KG1 (cell line): ENCODE measurements at regions not wholly inside any gene's neighbourhood (a gene's known extent, or its start where the extent isn't known, plus 50 kb on each side); places are given as distances from the start of the nearest gene placed in this dataset.
"Not testable (repeated sequence)": the region's sequence is repeated elsewhere in the genome, so short reads cannot be mapped to it uniquely, and the experiment has no call there.

Source experiments
- DNase-seq: peaks from one replicate; lab custom pipeline; 2025; lab: John Stamatoyannopoulos, UW

GRCh38 chr5:18553269-18553668, 919.0 kb downstream of the TAF11L14 start:
- no peak for DNase-seq

- DNase-seq = no peak
Observed at GRCh38 chr5:18560602-18561001, 926.3 kb downstream of the TAF11L14 start.

- no peak for DNase-seq
Observed at GRCh38 chr5:18563853-18564252, 929.6 kb downstream of the TAF11L14 start.

GRCh38 chr5:18566671-18567070, 932.4 kb downstream of the TAF11L14 start:
- DNase-seq = no peak

- no peak for DNase-seq
Observed at GRCh38 chr5:18576586-18576985, 942.3 kb downstream of the TAF11L14 start.

- no peak for DNase-seq
Observed at GRCh38 chr5:18601185-18601584, 966.9 kb downstream of the TAF11L14 start.

GRCh38 chr5:18602402-18602801, 968.1 kb downstream of the TAF11L14 start:
- DNase-seq = no peak

GRCh38 chr5:18605186-18605585, 970.9 kb downstream of the TAF11L14 start:
- DNase-seq = no peak

- no peak for DNase-seq
Observed at GRCh38 chr5:18607570-18607969, 973.3 kb downstream of the TAF11L14 start.

GRCh38 chr5:18617191-18617590, 982.9 kb downstream of the TAF11L14 start:
- not testable (repeated sequence) for DNase-seq

- no peak for DNase-seq
Observed at GRCh38 chr5:18630458-18631045, 996.3 kb downstream of the TAF11L14 start.

- DNase-seq = no peak
Observed at GRCh38 chr5:18652404-18653215, 1018.4 kb downstream of the TAF11L14 start.

GRCh38 chr5:18653216-18653752, 1019.0 kb downstream of the TAF11L14 start:
- DNase-seq = no peak

- DNase-seq = no peak
Observed at GRCh38 chr5:18660511-18660910, 1026.3 kb downstream of the TAF11L14 start.

- no peak for DNase-seq
Observed at GRCh38 chr5:18662231-18662630, 1028.0 kb downstream of the TAF11L14 start.

- not testable (repeated sequence) for DNase-seq
Observed at GRCh38 chr5:18674212-18674611, 1040.0 kb downstream of the TAF11L14 start.

GRCh38 chr5:18675041-18675440, 1040.8 kb downstream of the TAF11L14 start:
- DNase-seq = no peak

GRCh38 chr5:18686253-18686652, 1052.0 kb downstream of the TAF11L14 start:
- DNase-seq = no peak

GRCh38 chr5:18687429-18687828, 1053.2 kb downstream of the TAF11L14 start:
- DNase-seq = no peak

GRCh38 chr5:18699681-18700080, 1065.4 kb downstream of the TAF11L14 start:
- no peak for DNase-seq

- no peak for DNase-seq
Observed at GRCh38 chr5:18702821-18703220, 1068.6 kb downstream of the TAF11L14 start.

GRCh38 chr5:18712936-18713485, 1078.8 kb downstream of the TAF11L14 start:
- DNase-seq = no peak

GRCh38 chr5:18720002-18720401, 1085.7 kb downstream of the TAF11L14 start:
- DNase-seq = no peak
